H1 (cell line): ENCODE measurements at regions not wholly inside any gene's neighbourhood (a gene's known extent, or its start where the extent isn't known, plus 50 kb on each side); places are given as distances from the start of the nearest gene placed in this dataset.

Experiments used
- CTCF ChIA-PET: fragments of 300-600 bp; sonication (Branson Sonifier 250); formaldehyde crosslinking; loops from one replicate; lab custom pipeline; 2021; ENCODE audit not compliant: partially characterized antibody; lab: Charles Lee
- POLR2A ChIA-PET: fragments of 300-600 bp; sonication (Branson Sonifier 250); formaldehyde crosslinking; loops from one replicate; lab custom pipeline; 2021; ENCODE audit warnings: inconsistent platforms; ENCODE audit not compliant: partially characterized antibody; lab: Charles Lee
- DNase-seq, 2 experiments: peaks; one replicate each; pipeline versions ENCODE4 v3.0.0 to v3.0.0-alpha.2; 2010 to 2022; ENCODE audit warnings: low spot score in 2 of 2, low read depth in 1 of 2, mixed read lengths in 1 of 2
- FAIRE-seq: peaks from 2 replicates; lab custom pipeline; 2011; peaks lifted over from hg19 to GRCh38; lab: Jason Lieb, UNC
- H2AFZ ChIP-seq: 2 replicates; pipeline ENCODE4 v1.8.1; 2012; ENCODE audit warnings: low read length, inconsistent platforms
- H2AK5ac ChIP-seq: 2 replicates; pipeline ENCODE4 v1.6.1; 2013; ENCODE audit warnings: low read depth, low read length
- H2BK120ac ChIP-seq: replicated peaks from 2 replicates; pipeline ENCODE3; 2013; ENCODE audit warnings: low read depth, low read length, inconsistent platforms
- H2BK12ac ChIP-seq: 2 replicates; pipeline ENCODE4 v1.6.1; 2013; ENCODE audit warnings: low read depth, low read length
- H2BK15ac ChIP-seq: 2 replicates; pipeline ENCODE4 v1.6.1; 2013; ENCODE audit warnings: low read length
- H2BK20ac ChIP-seq: 2 replicates; pipeline ENCODE4 v1.6.1; 2013; ENCODE audit warnings: low read length
- H2BK5ac ChIP-seq: 2 replicates; pipeline ENCODE4 v1.6.1; 2013; ENCODE audit warnings: low read depth, low read length
- H3K14ac ChIP-seq: 2 replicates; pipeline ENCODE4 v1.6.1; 2013; ENCODE audit warnings: inconsistent platforms; ENCODE audit not compliant: insufficient read length
- H3K18ac ChIP-seq: 2 replicates; pipeline ENCODE4 v1.6.1; 2013; ENCODE audit warnings: low read length; ENCODE audit errors: extremely low read depth
- H3K23ac ChIP-seq: 2 replicates; pipeline ENCODE4 v1.6.1; 2013; ENCODE audit warnings: inconsistent platforms; ENCODE audit not compliant: insufficient read length
- H3K23me2 ChIP-seq: 2 replicates; pipeline ENCODE4 v1.6.1; 2013; ENCODE audit warnings: low read depth, low read length
- H3K27ac ChIP-seq: 2 replicates; pipeline ENCODE4 v1.6.1; 2011; ENCODE audit warnings: low read depth, low read length, inconsistent platforms
- H3K27me3 ChIP-seq, 4 experiments: replicated peaks in 1 of 4; 1 replicate in 1 of 4; 2 replicates in 3 of 4; pipeline versions ENCODE4 v1.6.1 to v1.8.1; 2011 to 2013; ENCODE audit warnings: low read length in 3 of 4, mild to moderate bottlenecking in 3 of 4, inconsistent platforms in 2 of 4, mixed read lengths in 2 of 4, moderate library complexity in 1 of 4; ENCODE audit not compliant: control insufficient read depth in 3 of 4, insufficient read depth in 3 of 4; ENCODE audit errors: extremely low read depth in 1 of 4
- H3K36me3 ChIP-seq, 4 experiments: 2 replicates each; pipeline versions ENCODE4 v1.6.1 to v1.8.1; 2011 to 2013; ENCODE audit warnings: mild to moderate bottlenecking in 4 of 4, low read length in 3 of 4, moderate library complexity in 2 of 4, control low read depth in 1 of 4, inconsistent platforms in 1 of 4; ENCODE audit not compliant: insufficient read depth in 4 of 4, control insufficient read depth in 2 of 4
- H3K4ac ChIP-seq: replicated peaks from 2 replicates; pipeline ENCODE3; 2013; ENCODE audit warnings: low read length, low read depth, mixed read lengths, inconsistent platforms; ENCODE audit not compliant: insufficient read length
- H3K4me1 ChIP-seq, 4 experiments: replicated peaks in 1 of 4; 1 replicate in 1 of 4; 2 replicates in 3 of 4; pipeline versions ENCODE4 v1.6.1 to v1.8.1; 2011 to 2013; ENCODE audit warnings: low read length in 3 of 4, inconsistent platforms in 2 of 4, mixed read lengths in 1 of 4; ENCODE audit not compliant: insufficient read depth in 4 of 4, control insufficient read depth in 3 of 4
- H3K4me2 ChIP-seq, 2 experiments: 2 replicates each; pipeline versions ENCODE4 v1.6.1 to v1.8.1; 2011 to 2013; ENCODE audit warnings: low read depth in 2 of 2, low read length in 2 of 2, control low read depth in 1 of 2, inconsistent platforms in 1 of 2, mild to moderate bottlenecking in 1 of 2; ENCODE audit not compliant: insufficient read depth in 1 of 2
- H3K4me3 ChIP-seq, 4 experiments: fragments of 200-600, 300-600 bp in 1 of 4; sonication (generic), shearing (Covaris generic), sonication (Bioruptor Twin) in 1 of 4; 2 replicates each; pipeline versions ENCODE4 v1.5.1 to v1.8.1; 2011 to 2016; ENCODE audit warnings: low read length in 4 of 4, low read depth in 3 of 4, control low read depth in 2 of 4, inconsistent platforms in 2 of 4, mild to moderate bottlenecking in 2 of 4, mixed read lengths in 1 of 4, moderate library complexity in 1 of 4; ENCODE audit not compliant: insufficient read depth in 2 of 4; ENCODE audit errors: extremely low read depth in 1 of 4
- H3K56ac ChIP-seq: replicated peaks from 2 replicates; pipeline ENCODE3; 2013; ENCODE audit warnings: low read depth, mild to moderate bottlenecking, mixed read lengths, low read length, inconsistent platforms; ENCODE audit not compliant: insufficient read length
- H3K79me1 ChIP-seq: 2 replicates; pipeline ENCODE4 v1.6.1; 2013; ENCODE audit warnings: low read depth, low read length, control low read depth
- H3K79me2 ChIP-seq, 2 experiments: 2 replicates each; pipeline versions ENCODE4 v1.6.1 to v1.8.1; 2012 to 2013; ENCODE audit warnings: low read length in 2 of 2, mild to moderate bottlenecking in 2 of 2, inconsistent platforms in 1 of 2; ENCODE audit not compliant: insufficient read depth in 2 of 2, control insufficient read depth in 1 of 2
- H3K9ac ChIP-seq, 4 experiments: replicated peaks in 1 of 4; 1 replicate in 1 of 4; 2 replicates in 3 of 4; pipeline versions ENCODE4 v1.6.1 to v1.8.1; 2011 to 2013; ENCODE audit warnings: low read depth in 3 of 4, low read length in 3 of 4, control low read depth in 2 of 4, mild to moderate bottlenecking in 2 of 4, moderate library complexity in 2 of 4, inconsistent platforms in 1 of 4; ENCODE audit errors: extremely low read depth in 1 of 4
- H3K9me3 ChIP-seq, 2 experiments: 2 replicates each; pipeline versions ENCODE4 v1.6.1 to v1.8.1; 2012 to 2013; ENCODE audit warnings: mild to moderate bottlenecking in 2 of 2, moderate library complexity in 2 of 2, control low read depth in 1 of 2, inconsistent platforms in 1 of 2, low read depth in 1 of 2, low read length in 1 of 2, mixed read lengths in 1 of 2; ENCODE audit not compliant: insufficient read depth in 2 of 2
- H4K20me1 ChIP-seq, 2 experiments: replicated peaks in 1 of 2; 2 replicates each; pipeline versions ENCODE3 to v1.8.1; 2011 to 2013; ENCODE audit warnings: inconsistent platforms in 2 of 2, low read length in 2 of 2, mild to moderate bottlenecking in 1 of 2; ENCODE audit not compliant: insufficient read depth in 2 of 2, control insufficient read depth in 1 of 2
- H4K5ac ChIP-seq: 2 replicates; pipeline ENCODE4 v1.6.1; 2013; ENCODE audit warnings: low read length, low read depth, mixed read lengths, inconsistent platforms; ENCODE audit not compliant: insufficient read length
- H4K8ac ChIP-seq: 2 replicates; pipeline ENCODE4 v1.8.0; 2013; ENCODE audit warnings: mild to moderate bottlenecking, moderate library complexity, low read length, inconsistent platforms; ENCODE audit not compliant: insufficient read depth; ENCODE audit errors: extremely low read depth
- H4K91ac ChIP-seq: replicated peaks from 2 replicates; pipeline ENCODE3; 2013; ENCODE audit warnings: low read length, mixed read lengths, inconsistent platforms; ENCODE audit not compliant: insufficient read length
- BCL11A ChIP-seq, 2 experiments: IDR thresholded peaks; one replicate each; pipeline ENCODE4 v1.6.1; 2011; ENCODE audit warnings: low read depth in 2 of 2, low read length in 2 of 2, mild to moderate bottlenecking in 2 of 2
- E2F6 ChIP-seq: IDR thresholded peaks from 2 replicates; pipeline ENCODE4 v1.6.1; 2012; ENCODE audit warnings: inconsistent platforms
- EZH2 ChIP-seq: fragments of 200-600 bp; sonication (generic); IDR thresholded peaks from 2 replicates; pipeline ENCODE4 v1.7.1; 2012; ENCODE audit warnings: low read depth, mild to moderate bottlenecking, moderate library complexity, low read length, inconsistent platforms; ENCODE audit not compliant: severe bottlenecking
- FOSL1 ChIP-seq: IDR thresholded peaks from 2 replicates; pipeline ENCODE4 v1.6.1; 2011; ENCODE audit warnings: mild to moderate bottlenecking, low read depth, low read length, moderate library complexity; ENCODE audit not compliant: insufficient read depth
- GABPA ChIP-seq: IDR thresholded peaks from 2 replicates; pipeline ENCODE4 v1.6.1; 2011; ENCODE audit warnings: mild to moderate bottlenecking, low read length, moderate library complexity, borderline replicate concordance; ENCODE audit not compliant: insufficient read depth
- KDM4A ChIP-seq: IDR thresholded peaks from one replicate; pipeline ENCODE4 v1.7.1; 2012; ENCODE audit warnings: low read depth, mild to moderate bottlenecking, moderate library complexity, low read length, inconsistent platforms; ENCODE audit not compliant: severe bottlenecking
- POLR2A ChIP-seq, 2 experiments: IDR thresholded peaks; 1 replicate in 1 of 2; 2 replicates in 1 of 2; pipeline ENCODE4 v1.6.1; 2011; ENCODE audit warnings: low read depth in 2 of 2, low read length in 2 of 2, mild to moderate bottlenecking in 2 of 2; ENCODE audit errors: control extremely low read depth in 1 of 2
- SIX5 ChIP-seq: IDR thresholded peaks from 2 replicates; pipeline ENCODE4 v1.6.1; 2011; ENCODE audit warnings: mild to moderate bottlenecking, low read depth, low read length
- SP4 ChIP-seq: IDR thresholded peaks from 2 replicates; pipeline ENCODE4 v1.6.1; 2012; ENCODE audit warnings: low read length, inconsistent platforms
- SUZ12 ChIP-seq: fragments of 200-600 bp; sonication (generic); IDR thresholded peaks from 2 replicates; pipeline ENCODE4 v1.6.1; 2012; ENCODE audit warnings: mild to moderate bottlenecking, inconsistent platforms, low read length, moderate library complexity, mixed read lengths
- TAF1 ChIP-seq: IDR thresholded peaks from 2 replicates; pipeline ENCODE4 v1.6.1; 2011; ENCODE audit warnings: mild to moderate bottlenecking, low read depth, low read length
- WGBS, 2 experiments: shearing (Covaris generic) in 1 of 2; methylation state at CpG; one replicate each; pipeline versions ENCODE4 v1.1.6 to v1.1.7; 2013 to 2015; ENCODE audit warnings: low lambda C conversion rate in 2 of 2, mixed read lengths in 2 of 2, inconsistent platforms in 1 of 2, low coverage in 1 of 2, missing lambda C conversion rate in 1 of 2; ENCODE audit not compliant: insufficient replicate concordance in 2 of 2, insufficient coverage in 1 of 2, insufficient read length in 1 of 2; ENCODE audit errors: extremely low coverage in 1 of 2, missing lambda C conversion rate in 1 of 2; 5-methylcytosine and 5-hydroxymethylcytosine counted together

GRCh38 chr5:165757791-165758190, 2252.4 kb downstream of the MAT2B start:
- Histone ChIP-seq H3K27ac (no peak overlapping the region), H3K27me3 (no peaks in the 10 kb centered on the region), H3K4me1 (peaks cover 0 to 3% (median 1%) of the 10 kb centered on the region in 4 experiments; a peak in 1 of 7 replicates), H4K5ac (no peak overlapping the region), H2BK120ac (no peak overlapping the region), H3K4me2 (no peak overlapping the region), H2BK15ac (no peak overlapping the region), H3K23me2 (no peaks in the 10 kb centered on the region; the same call in 1 of the 2 replicates), H2BK12ac (no peak overlapping the region), H2BK5ac (no peak overlapping the region), H4K8ac (no peak overlapping the region), H4K20me1 (no peaks in the 10 kb centered on the region), H3K79me2 (no peaks in the 10 kb centered on the region), H2BK20ac (no peak overlapping the region), H3K36me3 (no peaks in the 10 kb centered on the region; a peak in 1 of 8 replicates), H3K4ac (no peak overlapping the region), H3K79me1 (no peaks in the 10 kb centered on the region), H3K56ac (no peak overlapping the region), H3K9ac (no peak overlapping the region), H3K18ac (no peak overlapping the region), H3K23ac (no peak overlapping the region), H2AFZ (no peak overlapping the region), H2AK5ac (no peak overlapping the region), H3K4me3 (no peak overlapping the region), H3K9me3 (peaks cover 0 to 4% of the 10 kb centered on the region in 2 experiments; a peak in 1 of 4 replicates), H3K14ac (no peak overlapping the region), H4K91ac (no peak overlapping the region)
- ChIA-PET CTCF (no interaction called here), POLR2A (no interaction called here)
- no peak for FAIRE-seq
- DNase-seq, result no peak
- TF ChIP-seq SUZ12, result no peak
- no peak for TF ChIP-seq FOSL1
- no peak for TF ChIP-seq EZH2
- no peak for TF ChIP-seq POLR2A (IDR thresholded peaks at IDR 0.05; ENCODE audit: control extremely low read depth in 1 of 2, low read depth in 2 of 2, low read length in 2 of 2)
- TF ChIP-seq SIX5, result no peak
- no peak for TF ChIP-seq TAF1
- no peak for TF ChIP-seq SP4
- no peak for TF ChIP-seq GABPA
- TF ChIP-seq KDM4A, result no peak
- no peak for TF ChIP-seq BCL11A (IDR thresholded peaks at IDR 0.05; ENCODE audit: low read depth in 2 of 2, low read length in 2 of 2)
- TF ChIP-seq E2F6, result no peak
- 82% methylated on average over 4 of the region's 4 CpGs; no CpG with 5 or more reads in 1 of the 2 experiments for WGBS, 2 experiments
